H9 (cell line): ENCODE measurements at regions not wholly inside any gene's neighbourhood (a gene's known extent, or its start where the extent isn't known, plus 50 kb on each side); places are given as distances from the start of the nearest gene placed in this dataset.

Source experiments
- DNase-seq: peaks from one replicate; pipeline ENCODE4 v3.0.0-alpha.2; 2017
- H2AFZ ChIP-seq: one replicate; pipeline ENCODE4 v1.6.1; 2013; ENCODE audit warnings: mild to moderate bottlenecking, low read length, control low read depth, moderate library complexity
- H2AK5ac ChIP-seq: 2 replicates; pipeline ENCODE4 v1.6.1; 2013; ENCODE audit warnings: low read length, control low read depth, mixed read lengths; ENCODE audit not compliant: insufficient read length
- H2BK120ac ChIP-seq: one replicate; pipeline ENCODE4 v1.6.1; 2013; ENCODE audit warnings: low read depth, mild to moderate bottlenecking, low read length, control low read depth, inconsistent platforms; ENCODE audit not compliant: poor library complexity, severe bottlenecking
- H2BK12ac ChIP-seq: 2 replicates; pipeline ENCODE4 v1.6.1; 2013; ENCODE audit warnings: low read length, control low read depth, mixed read lengths, low read depth; ENCODE audit not compliant: insufficient read length
- H2BK15ac ChIP-seq: 2 replicates; pipeline ENCODE4 v1.6.1; 2013; ENCODE audit warnings: low read depth, low read length, control low read depth
- H2BK20ac ChIP-seq: one replicate; pipeline ENCODE4 v1.6.1; 2013; ENCODE audit warnings: low read depth, mild to moderate bottlenecking, low read length, control low read depth, inconsistent platforms; ENCODE audit not compliant: poor library complexity, severe bottlenecking
- H2BK5ac ChIP-seq: 2 replicates; pipeline ENCODE4 v1.6.1; 2013; ENCODE audit warnings: low read length, control low read depth, mixed read lengths; ENCODE audit not compliant: insufficient read length
- H3K14ac ChIP-seq: 2 replicates; pipeline ENCODE4 v1.6.1; 2013; ENCODE audit warnings: low read length, control low read depth; ENCODE audit not compliant: insufficient read depth
- H3K18ac ChIP-seq: 2 replicates; pipeline ENCODE4 v1.6.1; 2013; ENCODE audit warnings: low read depth, mild to moderate bottlenecking, mixed read lengths, low read length, control low read depth; ENCODE audit not compliant: insufficient read length
- H3K23ac ChIP-seq: 2 replicates; pipeline ENCODE4 v1.6.1; 2013; ENCODE audit warnings: low read length, control low read depth, mixed read lengths, low read depth; ENCODE audit not compliant: insufficient read length
- H3K23me2 ChIP-seq: 2 replicates; pipeline ENCODE4 v1.6.1; 2013; ENCODE audit warnings: low read depth, mild to moderate bottlenecking, mixed read lengths, low read length, control low read depth; ENCODE audit not compliant: insufficient read length, poor library complexity, severe bottlenecking
- H3K27ac ChIP-seq: 2 replicates; pipeline ENCODE4 v1.5.1; 2013; ENCODE audit warnings: low read length, control low read depth, mixed read lengths, low read depth; ENCODE audit not compliant: insufficient read length
- H3K27me3 ChIP-seq: 2 replicates; pipeline ENCODE4 v1.6.1; 2013; ENCODE audit warnings: low read length, control low read depth, inconsistent platforms; ENCODE audit not compliant: insufficient read depth
- H3K4ac ChIP-seq: 2 replicates; pipeline ENCODE4 v1.6.1; 2013; ENCODE audit warnings: low read depth, mild to moderate bottlenecking, control low read depth, inconsistent platforms, low read length, moderate library complexity
- H3K4me1 ChIP-seq: 2 replicates; pipeline ENCODE4 v1.6.1; 2013; ENCODE audit warnings: low read length, control low read depth, inconsistent platforms; ENCODE audit not compliant: insufficient read depth
- H3K4me2 ChIP-seq: 2 replicates; pipeline ENCODE4 v1.6.1; 2013; ENCODE audit warnings: low read length, control low read depth, mixed read lengths; ENCODE audit not compliant: insufficient read length, insufficient read depth
- H3K56ac ChIP-seq: 2 replicates; pipeline ENCODE4 v1.6.1; 2013; ENCODE audit warnings: low read depth, mild to moderate bottlenecking, mixed read lengths, low read length, control low read depth; ENCODE audit not compliant: insufficient read length
- H3K79me1 ChIP-seq: 2 replicates; pipeline ENCODE4 v1.6.1; 2013; ENCODE audit warnings: low read depth, mild to moderate bottlenecking, moderate library complexity, low read length, control low read depth, inconsistent platforms; ENCODE audit not compliant: insufficient read depth, poor library complexity, severe bottlenecking
- H3K79me2 ChIP-seq: 2 replicates; pipeline ENCODE4 v1.6.1; 2013; ENCODE audit warnings: low read length, control low read depth, inconsistent platforms; ENCODE audit not compliant: insufficient read depth
- H3K9ac ChIP-seq: 2 replicates; pipeline ENCODE4 v1.6.1; 2013; ENCODE audit warnings: low read length, control low read depth, mixed read lengths; ENCODE audit not compliant: insufficient read length; ENCODE audit errors: extremely low read depth
- H3K9me3 ChIP-seq: one replicate; pipeline ENCODE4 v1.6.1; 2013; ENCODE audit warnings: low read depth, low read length, inconsistent platforms; ENCODE audit not compliant: control insufficient read depth
- H3T11ph ChIP-seq: one replicate; pipeline ENCODE4 v1.6.1; 2013; ENCODE audit warnings: mild to moderate bottlenecking, low read length, control low read depth, inconsistent platforms
- H4K20me1 ChIP-seq: one replicate; pipeline ENCODE4 v1.6.1; 2013; ENCODE audit not compliant: control insufficient read depth, insufficient read length, insufficient read depth
- H4K5ac ChIP-seq: 2 replicates; pipeline ENCODE4 v1.6.1; 2013; ENCODE audit warnings: low read depth, mild to moderate bottlenecking, mixed read lengths, low read length, control low read depth; ENCODE audit not compliant: insufficient read length
- H4K8ac ChIP-seq: replicated peaks from 2 replicates; pipeline ENCODE4 v1.6.1; 2013; ENCODE audit warnings: low read length, control low read depth, mixed read lengths, low read depth; ENCODE audit not compliant: insufficient read length
- H4K91ac ChIP-seq: 2 replicates; pipeline ENCODE4 v1.6.1; 2013; ENCODE audit warnings: low read depth, mild to moderate bottlenecking, moderate library complexity, mixed read lengths, low read length, control low read depth; ENCODE audit not compliant: insufficient read length
- H3K27ac Mint-ChIP-seq, 3 experiments: 2 replicates in 2 of 3; 3 replicates in 1 of 3; pipeline ENCODE4 v1.8.0; 2020 to 2021; ENCODE audit warnings: mixed read lengths in 3 of 3, mild to moderate bottlenecking in 1 of 3, moderate library complexity in 1 of 3
- H3K27me3 Mint-ChIP-seq: 2 replicates; pipeline ENCODE4 v1.8.0; 2021; ENCODE audit warnings: low read depth, mild to moderate bottlenecking, moderate library complexity, mixed read lengths
- H3K36me3 Mint-ChIP-seq, 3 experiments: 2 replicates in 2 of 3; 3 replicates in 1 of 3; pipeline ENCODE4 v1.8.0; 2020 to 2021; ENCODE audit warnings: low read depth in 3 of 3, mixed read lengths in 3 of 3; ENCODE audit not compliant: insufficient read depth in 1 of 3
- H3K4me1 Mint-ChIP-seq, 2 experiments: 2 replicates each; pipeline ENCODE4 v1.8.0; 2020; ENCODE audit warnings: mixed read lengths in 2 of 2
- H3K4me3 Mint-ChIP-seq, 2 experiments: 2 replicates in 1 of 2; 3 replicates in 1 of 2; pipeline ENCODE4 v1.8.0; 2020 to 2021; ENCODE audit warnings: mild to moderate bottlenecking in 2 of 2, mixed read lengths in 2 of 2, moderate library complexity in 1 of 2
- H3K9me3 Mint-ChIP-seq, 2 experiments: 2 replicates in 1 of 2; 3 replicates in 1 of 2; pipeline ENCODE4 v1.8.0; 2020; ENCODE audit warnings: mild to moderate bottlenecking in 2 of 2, mixed read lengths in 2 of 2, moderate library complexity in 1 of 2
- WGBS: extraction: QIAGEN DNeasy Blood & Tissue Kit; methylation state at CpG from one replicate; pipeline ENCODE4 v1.1.7; 2013; ENCODE audit warnings: missing lambda C conversion rate, low lambda C conversion rate, mixed read lengths; ENCODE audit not compliant: insufficient read length; ENCODE audit errors: extremely low coverage; 5-methylcytosine and 5-hydroxymethylcytosine counted together
- TF ChIP-seq, protein P1 (sequence below): fragments of 200-600 bp; sonication (generic); conservative IDR thresholded peaks from 3 replicates; pipeline ENCODE4 v1.8.0; 2021; ENCODE audit warnings: antibody characterized with exemption, mild to moderate bottlenecking

DNA sequence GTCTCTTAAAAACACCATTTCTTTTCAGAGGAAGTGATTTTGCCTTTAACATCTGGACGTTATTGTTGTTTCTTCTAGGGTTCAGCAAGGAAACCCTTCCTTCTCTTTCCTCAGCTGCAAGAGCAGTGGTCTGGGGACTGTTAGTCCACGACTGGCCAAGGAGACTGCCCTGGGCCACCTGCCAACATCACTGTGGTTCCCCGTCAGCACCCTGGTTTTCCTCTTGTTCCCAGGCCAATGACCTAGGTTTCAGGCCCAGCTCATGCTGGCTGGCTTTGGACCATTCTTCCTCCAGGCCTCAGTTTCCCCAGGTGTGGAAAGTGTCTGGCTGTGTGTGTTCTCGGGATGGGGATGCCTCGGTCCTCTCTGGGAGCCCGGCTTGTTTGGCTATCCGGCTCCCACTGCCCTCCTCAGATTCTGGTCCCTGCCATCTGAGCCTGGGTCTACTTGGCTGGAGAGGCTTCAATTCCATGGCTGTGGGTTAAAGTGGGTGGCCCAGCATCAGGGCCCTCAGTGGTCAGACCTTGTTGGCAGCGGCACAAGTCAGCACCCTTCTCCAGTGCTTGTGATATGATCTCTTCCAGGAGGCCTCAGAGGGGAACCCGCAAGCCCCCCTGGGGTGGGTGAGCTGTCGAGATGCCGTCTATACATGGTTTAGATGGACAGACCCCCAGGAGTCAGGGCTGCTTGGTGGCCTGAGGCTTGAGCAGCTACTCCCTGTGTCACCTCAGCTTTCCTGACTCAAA is 234.3 kb upstream of the HS6ST1 start:
- H2BK20ac ChIP-seq: no peak overlapping the region
- H4K8ac ChIP-seq: no peak overlapping the region
- no peak overlapping the region for H2BK15ac ChIP-seq
- no peaks in the 10 kb centered on the region for H3K79me2 ChIP-seq
- H3K9ac ChIP-seq: no peak overlapping the region
- TF ChIP-seq, protein P1, sequence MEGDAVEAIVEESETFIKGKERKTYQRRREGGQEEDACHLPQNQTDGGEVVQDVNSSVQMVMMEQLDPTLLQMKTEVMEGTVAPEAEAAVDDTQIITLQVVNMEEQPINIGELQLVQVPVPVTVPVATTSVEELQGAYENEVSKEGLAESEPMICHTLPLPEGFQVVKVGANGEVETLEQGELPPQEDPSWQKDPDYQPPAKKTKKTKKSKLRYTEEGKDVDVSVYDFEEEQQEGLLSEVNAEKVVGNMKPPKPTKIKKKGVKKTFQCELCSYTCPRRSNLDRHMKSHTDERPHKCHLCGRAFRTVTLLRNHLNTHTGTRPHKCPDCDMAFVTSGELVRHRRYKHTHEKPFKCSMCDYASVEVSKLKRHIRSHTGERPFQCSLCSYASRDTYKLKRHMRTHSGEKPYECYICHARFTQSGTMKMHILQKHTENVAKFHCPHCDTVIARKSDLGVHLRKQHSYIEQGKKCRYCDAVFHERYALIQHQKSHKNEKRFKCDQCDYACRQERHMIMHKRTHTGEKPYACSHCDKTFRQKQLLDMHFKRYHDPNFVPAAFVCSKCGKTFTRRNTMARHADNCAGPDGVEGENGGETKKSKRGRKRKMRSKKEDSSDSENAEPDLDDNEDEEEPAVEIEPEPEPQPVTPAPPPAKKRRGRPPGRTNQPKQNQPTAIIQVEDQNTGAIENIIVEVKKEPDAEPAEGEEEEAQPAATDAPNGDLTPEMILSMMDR: no peak
- Mint-ChIP-seq H3K4me1 (peaks cover 12 to 20% of the 10 kb centered on the region in 2 experiments), H3K27ac (peak overlapping the region in 1 of 3 experiments; percentile 75; a peak in 1 of 7 replicates), H3K27me3 (peaks cover 4% of the 10 kb centered on the region), H3K36me3 (peaks cover 3 to 8% (median 6%) of the 10 kb centered on the region in 3 experiments; a peak in 5 of 7 replicates), H3K9me3 (peaks cover 0 to 3% of the 10 kb centered on the region in 2 experiments; a peak in 3 of 5 replicates), H3K4me3 (no peak overlapping the region)
- H2BK120ac ChIP-seq: no peak overlapping the region
- H4K91ac ChIP-seq: no peak overlapping the region
- H4K5ac ChIP-seq: no peak overlapping the region
- H3K14ac ChIP-seq: no peak overlapping the region
- H3K79me1 ChIP-seq: no peaks in the 10 kb centered on the region
- H3K9me3 ChIP-seq: no peaks in the 10 kb centered on the region
- no peak overlapping the region for H2AFZ ChIP-seq
- no peak overlapping the region for H2BK5ac ChIP-seq
- H3K4me2 ChIP-seq: no peak overlapping the region
- H3K23ac ChIP-seq: no peak overlapping the region
- no peak overlapping the region for H3K56ac ChIP-seq
- no CpG with 5 or more reads among the region's 11 CpGs for WGBS
- H3K4ac ChIP-seq: no peak overlapping the region
- no peak overlapping the region for H2AK5ac ChIP-seq
- no peak overlapping the region for H2BK12ac ChIP-seq
- H4K20me1 ChIP-seq: no peaks in the 10 kb centered on the region
- no peak overlapping the region for H3K27ac ChIP-seq
- peaks cover 2% of the 10 kb centered on the region; the same call in 1 of the 2 replicates for H3K4me1 ChIP-seq
- no peaks in the 10 kb centered on the region for H3K23me2 ChIP-seq
- H3K18ac ChIP-seq: no peak overlapping the region
- no peak overlapping the region for H3T11ph ChIP-seq
- H3K27me3 ChIP-seq: no peaks in the 10 kb centered on the region
- DNase-seq: no peak
